ENCODE measurements at regions not wholly inside any gene's neighbourhood (a gene's known extent, or its start where the extent isn't known, plus 50 kb on each side); places are given as distances from the start of the nearest gene placed in this dataset.

GRCh38 chr10:8588135-8588534, 533.6 kb downstream of the GATA3 start:
- no peak for TF ChIP-seq TCF12 (IDR thresholded peaks at IDR 0.05; ENCODE audit: low read depth)
- TF ChIP-seq FOXM1 (IDR thresholded peaks at IDR 0.05; ENCODE audit: borderline replicate concordance, low read depth): no peak
- no peak for TF ChIP-seq CEBPB (IDR thresholded peaks at IDR 0.05)
- TF ChIP-seq TAF1 (IDR thresholded peaks at IDR 0.05; ENCODE audit: low read depth): no peak
- no peak for TF ChIP-seq USF1 (IDR thresholded peaks at IDR 0.05)
- no peak for TF ChIP-seq EP300 (IDR thresholded peaks at IDR 0.05; ENCODE audit: borderline replicate concordance)
- TF ChIP-seq REST (IDR thresholded peaks at IDR 0.05; ENCODE audit: low read depth): no peak
- TF ChIP-seq CREB1 (IDR thresholded peaks at IDR 0.05; ENCODE audit: low read depth): no peak

- TF ChIP-seq NFIC (IDR thresholded peaks at IDR 0.05) (no peak), FOXM1 (IDR thresholded peaks at IDR 0.05; ENCODE audit: borderline replicate concordance, low read depth) (no peak), CEBPB (IDR thresholded peaks at IDR 0.05) (no peak)
Measured at GRCh38 chr10:8590518-8590917, 536.0 kb downstream of the GATA3 start.

GRCh38 chr10:8591640-8592039, 537.2 kb downstream of the GATA3 start:
- no peak for TF ChIP-seq CREB1 (IDR thresholded peaks at IDR 0.05; ENCODE audit: low read depth)
- TF ChIP-seq TEAD4 (IDR thresholded peaks at IDR 0.05): no peak
- no peak for TF ChIP-seq EP300 (IDR thresholded peaks at IDR 0.05; ENCODE audit: borderline replicate concordance)
- TF ChIP-seq CEBPB (IDR thresholded peaks at IDR 0.05): no peak
- TF ChIP-seq ZBTB7A (IDR thresholded peaks at IDR 0.05; ENCODE audit: low read depth): no peak
- TF ChIP-seq MAX (IDR thresholded peaks at IDR 0.05): no peak
- no peak for TF ChIP-seq FOXM1 (IDR thresholded peaks at IDR 0.05; ENCODE audit: borderline replicate concordance, low read depth)
- no peak for TF ChIP-seq TAF1 (IDR thresholded peaks at IDR 0.05; ENCODE audit: low read depth)
- no peak for TF ChIP-seq RAD21 (IDR thresholded peaks at IDR 0.05; ENCODE audit: low read depth)

- TF ChIP-seq TCF12 (IDR thresholded peaks at IDR 0.05; ENCODE audit: low read depth): no peak
- no peak for TF ChIP-seq EP300 (IDR thresholded peaks at IDR 0.05; ENCODE audit: borderline replicate concordance)
- TF ChIP-seq NFIC (IDR thresholded peaks at IDR 0.05): no peak
Measured at GRCh38 chr10:8594176-8594575, 539.7 kb downstream of the GATA3 start.

- TF ChIP-seq CREB1 (IDR thresholded peaks at IDR 0.05; ENCODE audit: low read depth) (no peak), NFIC (IDR thresholded peaks at IDR 0.05) (no peak), EP300 (IDR thresholded peaks at IDR 0.05; ENCODE audit: borderline replicate concordance) (no peak), TCF12 (IDR thresholded peaks at IDR 0.05; ENCODE audit: low read depth) (no peak), USF1 (IDR thresholded peaks at IDR 0.05) (no peak), FOXM1 (IDR thresholded peaks at IDR 0.05; ENCODE audit: borderline replicate concordance, low read depth) (no peak), TAF1 (IDR thresholded peaks at IDR 0.05; ENCODE audit: low read depth) (no peak), TEAD4 (IDR thresholded peaks at IDR 0.05) (no peak), YY1 (IDR thresholded peaks at IDR 0.05; ENCODE audit: low read depth) (no peak), MAX (IDR thresholded peaks at IDR 0.05) (no peak), ZBTB7A (IDR thresholded peaks at IDR 0.05; ENCODE audit: low read depth) (no peak), CEBPB (IDR thresholded peaks at IDR 0.05) (no peak), RAD21 (IDR thresholded peaks at IDR 0.05; ENCODE audit: low read depth) (no peak), EGR1 (IDR thresholded peaks at IDR 0.05) (no peak), REST (IDR thresholded peaks at IDR 0.05; ENCODE audit: low read depth) (no peak)
Measured at GRCh38 chr10:8594711-8595110, 540.2 kb downstream of the GATA3 start.

- TF ChIP-seq CREB1 (IDR thresholded peaks at IDR 0.05; ENCODE audit: low read depth) (no peak), REST (IDR thresholded peaks at IDR 0.05; ENCODE audit: low read depth) (no peak), RAD21 (IDR thresholded peaks at IDR 0.05; ENCODE audit: low read depth) (no peak), ZBTB7A (IDR thresholded peaks at IDR 0.05; ENCODE audit: low read depth) (no peak), TAF1 (IDR thresholded peaks at IDR 0.05; ENCODE audit: low read depth) (no peak), USF1 (IDR thresholded peaks at IDR 0.05) (no peak), EP300 (IDR thresholded peaks at IDR 0.05; ENCODE audit: borderline replicate concordance) (no peak), FOXM1 (IDR thresholded peaks at IDR 0.05; ENCODE audit: borderline replicate concordance, low read depth) (no peak), MAX (IDR thresholded peaks at IDR 0.05) (no peak), TEAD4 (IDR thresholded peaks at IDR 0.05) (no peak), TCF12 (IDR thresholded peaks at IDR 0.05; ENCODE audit: low read depth) (no peak), YY1 (IDR thresholded peaks at IDR 0.05; ENCODE audit: low read depth) (no peak), CEBPB (IDR thresholded peaks at IDR 0.05) (no peak), NFIC (IDR thresholded peaks at IDR 0.05) (no peak), EGR1 (IDR thresholded peaks at IDR 0.05) (no peak)
Measured at GRCh38 chr10:8595140-8595539, 540.7 kb downstream of the GATA3 start.
